A673 (cell line): ENCODE measurements at regions not wholly inside any gene's neighbourhood (a gene's known extent, or its start where the extent isn't known, plus 50 kb on each side); places are given as distances from the start of the nearest gene placed in this dataset.

Experiments used
- BruUV-seq: library from RNA; stranded (reverse); fragments of 400-500 nt; replicated peaks from 2 replicates; lab custom pipeline; 2021; lab: Mats Ljungman, UMichigan
- CTCF ChIA-PET: fragments of 300-600 bp; sonication (Branson Sonifier 250); formaldehyde crosslinking; loops from one replicate; lab custom pipeline; 2022; ENCODE audit warnings: antibody characterized with exemption; lab: Charles Lee
- POLR2A ChIA-PET: fragments of 300-600 bp; sonication (Branson Sonifier 250); formaldehyde crosslinking; loops from one replicate; lab custom pipeline; 2022; ENCODE audit warnings: antibody characterized with exemption; ENCODE audit not compliant: low non-redundant PET; lab: Charles Lee
- DNase-seq: peaks from one replicate; pipeline ENCODE4 v3.0.0-alpha.2; 2015; ENCODE audit warnings: low spot score
- H3K27ac ChIP-seq: fragments of 200-600 bp; sonication (generic); 2 replicates; pipeline ENCODE4 v1.5.1; 2016; ENCODE audit warnings: mixed run types, low read depth, mild to moderate bottlenecking, mixed read lengths, antibody characterized with exemption, low read length; ENCODE audit not compliant: poor library complexity, severe bottlenecking
- H3K27me3 ChIP-seq: fragments of 200-600 bp; sonication (generic); replicated peaks from 2 replicates; pipeline ENCODE4 v1.6.1; 2017; ENCODE audit warnings: mixed run types, low read depth, mild to moderate bottlenecking, mixed read lengths, antibody characterized with exemption, low read length; ENCODE audit not compliant: insufficient read depth, poor library complexity
- H3K36me3 ChIP-seq: fragments of 200-600 bp; sonication (generic); 2 replicates; pipeline ENCODE4 v1.6.1; 2016; ENCODE audit warnings: mixed run types, mild to moderate bottlenecking, mixed read lengths, antibody characterized with exemption, low read length; ENCODE audit not compliant: insufficient read depth, poor library complexity, severe bottlenecking
- H3K4me1 ChIP-seq: fragments of 200-600 bp; sonication (generic); 2 replicates; pipeline ENCODE4 v1.6.1; 2017; ENCODE audit warnings: mixed run types, mild to moderate bottlenecking, mixed read lengths, antibody characterized with exemption, low read length; ENCODE audit not compliant: insufficient read depth, poor library complexity, severe bottlenecking
- H3K4me3 ChIP-seq: fragments of 200-600 bp; sonication (generic); 2 replicates; pipeline ENCODE4 v1.5.1; 2016; ENCODE audit warnings: low read depth, mixed run types, mild to moderate bottlenecking, mixed read lengths, low read length; ENCODE audit not compliant: poor library complexity, severe bottlenecking
- H3K9me3 ChIP-seq: fragments of 200-600 bp; sonication (generic); 2 replicates; pipeline ENCODE4 v1.6.1; 2016; ENCODE audit warnings: mixed run types, low read depth, mild to moderate bottlenecking, mixed read lengths, antibody characterized with exemption, low read length; ENCODE audit not compliant: poor library complexity, severe bottlenecking
- EZH2 ChIP-seq: fragments of 200-600 bp; sonication (generic); IDR thresholded peaks from 2 replicates; pipeline ENCODE4 v1.6.1; 2017; ENCODE audit warnings: borderline replicate concordance, low read depth, mild to moderate bottlenecking, mixed read lengths, antibody characterized with exemption, low read length; ENCODE audit not compliant: poor library complexity, severe bottlenecking
- intact Hi-C: fragments of 100-400 bp; cut with micrococcal nuclease; formaldehyde crosslinking; loops from one replicate; pipeline ENCODE4 v1.10.0; 2022; ENCODE audit not compliant: unreplicated experiment
- TF ChIP-seq, protein P1 (sequence below): fragments of 300-800, 200-600 bp; sonication (generic); conservative IDR thresholded peaks from 2 replicates; pipeline ENCODE4 v1.5.1; 2017; ENCODE audit warnings: low read depth, mild to moderate bottlenecking, antibody characterized with exemption, low read length, moderate library complexity, mixed read lengths

- POLR2A ChIA-PET: no interaction called here
- TF ChIP-seq EZH2: no peak
- TF ChIP-seq, protein P1, sequence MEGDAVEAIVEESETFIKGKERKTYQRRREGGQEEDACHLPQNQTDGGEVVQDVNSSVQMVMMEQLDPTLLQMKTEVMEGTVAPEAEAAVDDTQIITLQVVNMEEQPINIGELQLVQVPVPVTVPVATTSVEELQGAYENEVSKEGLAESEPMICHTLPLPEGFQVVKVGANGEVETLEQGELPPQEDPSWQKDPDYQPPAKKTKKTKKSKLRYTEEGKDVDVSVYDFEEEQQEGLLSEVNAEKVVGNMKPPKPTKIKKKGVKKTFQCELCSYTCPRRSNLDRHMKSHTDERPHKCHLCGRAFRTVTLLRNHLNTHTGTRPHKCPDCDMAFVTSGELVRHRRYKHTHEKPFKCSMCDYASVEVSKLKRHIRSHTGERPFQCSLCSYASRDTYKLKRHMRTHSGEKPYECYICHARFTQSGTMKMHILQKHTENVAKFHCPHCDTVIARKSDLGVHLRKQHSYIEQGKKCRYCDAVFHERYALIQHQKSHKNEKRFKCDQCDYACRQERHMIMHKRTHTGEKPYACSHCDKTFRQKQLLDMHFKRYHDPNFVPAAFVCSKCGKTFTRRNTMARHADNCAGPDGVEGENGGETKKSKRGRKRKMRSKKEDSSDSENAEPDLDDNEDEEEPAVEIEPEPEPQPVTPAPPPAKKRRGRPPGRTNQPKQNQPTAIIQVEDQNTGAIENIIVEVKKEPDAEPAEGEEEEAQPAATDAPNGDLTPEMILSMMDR: no peak
- H3K36me3 ChIP-seq: no peaks in the 10 kb centered on the region
- no peak for DNase-seq
- intact Hi-C loops: no loop called here
- no TSS peak for BruUV-seq
- CTCF ChIA-PET: no interaction called here
- no peak overlapping the region for H3K27ac ChIP-seq
- peaks cover 4% of the 10 kb centered on the region for H3K9me3 ChIP-seq
- H3K4me3 ChIP-seq: no peak overlapping the region
- H3K4me1 ChIP-seq: no peaks in the 10 kb centered on the region
- H3K27me3 ChIP-seq: no peaks in the 10 kb centered on the region
Measured at GRCh38 chr4:23169608-23170311, 477.0 kb downstream of the GBA3 start.

- CTCF ChIA-PET: no interaction called here
- H3K9me3 ChIP-seq: peaks cover 4% of the 10 kb centered on the region
Measured at GRCh38 chr4:23166919-23167318, 474.2 kb downstream of the GBA3 start.

DNA sequence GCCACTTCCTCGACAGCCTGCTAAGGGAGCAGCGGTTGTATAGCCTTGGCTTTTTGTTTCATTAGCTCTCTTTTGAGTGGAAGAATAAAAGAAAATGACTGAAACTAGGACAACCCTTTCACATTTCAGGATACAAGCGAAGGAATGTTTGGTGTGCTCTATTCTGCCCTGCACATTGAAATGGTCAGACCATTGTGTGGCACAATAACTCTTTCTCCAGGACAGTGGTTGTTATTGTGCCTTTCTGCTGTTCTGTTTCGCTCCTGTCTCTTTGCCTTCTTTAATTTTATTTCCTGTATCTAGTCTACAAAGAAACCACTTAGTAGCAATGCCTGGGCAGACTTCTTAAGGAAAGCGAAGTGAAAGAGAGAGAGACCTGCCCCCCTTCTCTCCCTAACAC, 473.7 kb downstream of the GBA3 start:
- no peaks in the 10 kb centered on the region for H3K4me1 ChIP-seq
- intact Hi-C loops: no loop called here
- H3K36me3 ChIP-seq: no peaks in the 10 kb centered on the region
- POLR2A ChIA-PET: no interaction called here
- no peak for TF ChIP-seq EZH2
- TF ChIP-seq, protein P1: no peak
- no peak for DNase-seq
- H3K9me3 ChIP-seq: peaks cover 4% of the 10 kb centered on the region
- H3K27ac ChIP-seq: no peak overlapping the region
- CTCF ChIA-PET: no interaction called here
- no peak overlapping the region for H3K4me3 ChIP-seq
- BruUV-seq: no TSS peak
- no peaks in the 10 kb centered on the region for H3K27me3 ChIP-seq

More at GRCh38 chr4:23166919-23167318, 474.2 kb downstream of the GBA3 start:
- POLR2A ChIA-PET: no interaction called here
- no TSS peak for BruUV-seq
- Histone ChIP-seq H3K36me3 (no peaks in the 10 kb centered on the region), H3K4me3 (no peak overlapping the region), H3K27me3 (no peaks in the 10 kb centered on the region), H3K4me1 (no peaks in the 10 kb centered on the region), H3K27ac (no peak overlapping the region)
- intact Hi-C loops: no loop called here
- TF ChIP-seq, protein P1: no peak
- TF ChIP-seq EZH2: no peak
- no peak for DNase-seq
